Bronchial epithelial cell (primary cell): ENCODE measurements at regions not wholly inside any gene's neighbourhood (a gene's known extent, or its start where the extent isn't known, plus 50 kb on each side); places are given as distances from the start of the nearest gene placed in this dataset.
A peak's percentile ranks its signal among the peaks of the same experiment; 100 is the strongest.

Experiments used
- DNase-seq: peaks from one replicate; pipeline ENCODE4 v3.0.0-alpha.2; 2010; ENCODE audit warnings: low read depth
- FAIRE-seq: peaks from 2 replicates; lab custom pipeline; 2011; peaks lifted over from hg19 to GRCh38; lab: Jason Lieb, UNC
- H3K27me3 ChIP-seq: 2 replicates; pipeline ENCODE4 v1.5.1; 2011; ENCODE audit warnings: low read length; ENCODE audit not compliant: control insufficient read depth, insufficient read depth
- H3K36me3 ChIP-seq: 2 replicates; pipeline ENCODE4 v1.5.1; 2011; ENCODE audit warnings: low read length; ENCODE audit not compliant: control insufficient read depth, insufficient read depth
- H3K4me3 ChIP-seq: 2 replicates; pipeline ENCODE4 v1.5.1; 2011; ENCODE audit warnings: mild to moderate bottlenecking, low read depth, low read length, control low read depth
- TF ChIP-seq, protein P1 (sequence below): IDR thresholded peaks from 2 replicates; pipeline ENCODE4 v1.5.1; 2011; ENCODE audit warnings: mild to moderate bottlenecking, moderate library complexity, low read length, control low read depth, inconsistent platforms; ENCODE audit not compliant: insufficient read depth, severe bottlenecking

DNA sequence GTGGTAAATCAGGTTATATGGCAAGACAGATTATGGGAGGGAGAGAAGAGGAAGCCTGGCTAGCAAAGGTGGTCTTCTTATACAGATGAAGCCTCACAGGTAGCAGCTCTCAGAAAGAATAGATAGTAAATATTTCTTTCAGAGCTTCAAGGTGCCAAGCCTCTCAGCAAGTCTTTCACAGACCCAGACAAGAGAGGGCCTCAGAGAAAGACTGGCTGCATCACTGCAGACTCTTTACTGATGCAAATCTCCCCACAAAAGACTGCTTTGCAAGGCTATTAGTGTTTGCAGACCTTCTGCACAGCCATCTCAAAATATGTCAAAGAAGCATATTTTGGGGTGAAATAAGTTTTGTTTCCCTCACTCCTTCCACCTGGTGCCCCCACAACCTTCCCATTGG, 372.4 kb upstream of the RND3 start:
- TF ChIP-seq, protein P1, sequence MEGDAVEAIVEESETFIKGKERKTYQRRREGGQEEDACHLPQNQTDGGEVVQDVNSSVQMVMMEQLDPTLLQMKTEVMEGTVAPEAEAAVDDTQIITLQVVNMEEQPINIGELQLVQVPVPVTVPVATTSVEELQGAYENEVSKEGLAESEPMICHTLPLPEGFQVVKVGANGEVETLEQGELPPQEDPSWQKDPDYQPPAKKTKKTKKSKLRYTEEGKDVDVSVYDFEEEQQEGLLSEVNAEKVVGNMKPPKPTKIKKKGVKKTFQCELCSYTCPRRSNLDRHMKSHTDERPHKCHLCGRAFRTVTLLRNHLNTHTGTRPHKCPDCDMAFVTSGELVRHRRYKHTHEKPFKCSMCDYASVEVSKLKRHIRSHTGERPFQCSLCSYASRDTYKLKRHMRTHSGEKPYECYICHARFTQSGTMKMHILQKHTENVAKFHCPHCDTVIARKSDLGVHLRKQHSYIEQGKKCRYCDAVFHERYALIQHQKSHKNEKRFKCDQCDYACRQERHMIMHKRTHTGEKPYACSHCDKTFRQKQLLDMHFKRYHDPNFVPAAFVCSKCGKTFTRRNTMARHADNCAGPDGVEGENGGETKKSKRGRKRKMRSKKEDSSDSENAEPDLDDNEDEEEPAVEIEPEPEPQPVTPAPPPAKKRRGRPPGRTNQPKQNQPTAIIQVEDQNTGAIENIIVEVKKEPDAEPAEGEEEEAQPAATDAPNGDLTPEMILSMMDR, result no peak
- no peak overlapping the region for H3K4me3 ChIP-seq
- H3K36me3 ChIP-seq, result no peaks in the 10 kb centered on the region
- no peaks in the 10 kb centered on the region for H3K27me3 ChIP-seq
- DNase-seq (no peak), FAIRE-seq (no peak)

DNA sequence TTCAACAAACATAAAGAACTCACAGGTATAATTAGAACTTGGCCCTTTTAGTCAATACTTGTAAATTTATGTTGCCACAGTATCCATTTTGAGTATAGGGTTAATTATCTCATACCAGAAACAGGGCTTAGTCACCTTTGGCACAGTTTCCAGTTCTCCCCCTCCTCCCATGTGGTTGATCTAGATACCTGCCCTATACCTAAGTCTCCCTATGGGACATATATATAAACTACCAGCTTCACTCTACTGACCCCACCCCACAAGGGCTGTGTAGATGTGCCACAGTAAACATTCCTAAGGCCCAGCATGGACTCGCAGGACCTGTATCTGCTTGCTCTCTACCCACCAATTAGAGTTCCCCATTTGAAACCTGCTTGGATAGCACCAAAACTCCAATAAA, 371.7 kb upstream of the RND3 start:
- no peaks in the 10 kb centered on the region for H3K36me3 ChIP-seq
- no peak overlapping the region for H3K4me3 ChIP-seq
- DNase-seq (peak; percentile 59), FAIRE-seq (no peak)
- H3K27me3 ChIP-seq, result no peaks in the 10 kb centered on the region
- TF ChIP-seq, protein P1, result no peak

GRCh38 chr2:150858382-150858781, 370.9 kb upstream of the RND3 start:
- Histone ChIP-seq H3K27me3 (no peaks in the 10 kb centered on the region), H3K4me3 (no peak overlapping the region), H3K36me3 (no peaks in the 10 kb centered on the region)
- FAIRE-seq, result no peak
- DNase-seq, result no peak
- TF ChIP-seq, protein P1, result no peak

- Histone ChIP-seq H3K36me3 (no peaks in the 10 kb centered on the region), H3K27me3 (no peaks in the 10 kb centered on the region), H3K4me3 (no peak overlapping the region)
- DNase-seq (peak; percentile 86), FAIRE-seq (no peak)
- TF ChIP-seq, protein P1, result no peak
Measured at GRCh38 chr2:150856596-150857281, 369.3 kb upstream of the RND3 start.

DNA sequence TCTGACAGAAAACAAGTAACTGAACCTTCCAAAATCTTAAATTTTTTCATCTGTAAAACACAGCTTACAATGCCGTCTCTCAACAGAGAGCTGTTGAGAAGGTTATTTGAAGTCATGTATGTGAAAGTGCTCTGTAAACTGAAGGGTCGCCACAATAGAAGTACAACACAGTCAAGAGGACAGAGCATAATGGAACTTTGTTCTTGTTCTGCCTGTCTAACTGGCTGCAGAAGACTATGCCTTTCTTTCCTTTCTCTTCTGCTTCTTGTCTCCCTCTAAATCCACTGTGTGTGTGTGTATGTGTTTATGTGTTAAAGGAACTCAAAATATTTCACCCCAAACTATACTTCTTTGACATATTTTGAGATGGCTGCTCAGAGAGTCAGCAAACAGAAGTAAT, 365.8 kb upstream of the RND3 start:
- no peaks in the 10 kb centered on the region for H3K27me3 ChIP-seq
- no peak overlapping the region for H3K4me3 ChIP-seq
- DNase-seq, result no peak
- FAIRE-seq, result no peak
- TF ChIP-seq, protein P1, result no peak
- H3K36me3 ChIP-seq, result no peaks in the 10 kb centered on the region

- H3K4me3 ChIP-seq, result no peak overlapping the region
- TF ChIP-seq, protein P1, result no peak
- DNase-seq (no peak), FAIRE-seq (no peak)
- no peaks in the 10 kb centered on the region for H3K27me3 ChIP-seq
- no peaks in the 10 kb centered on the region for H3K36me3 ChIP-seq
Measured at GRCh38 chr2:150850641-150851040, 363.2 kb upstream of the RND3 start.
